GM10248 (cell line): ENCODE measurements at regions not wholly inside any gene's neighbourhood (a gene's known extent, or its start where the extent isn't known, plus 50 kb on each side); places are given as distances from the start of the nearest gene placed in this dataset.

Experiments used
- CTCF ChIA-PET: fragments of 300-600 bp; sonication (Branson Sonifier 250); formaldehyde crosslinking; extraction: SDS; loops from one replicate; lab custom pipeline; 2021; ENCODE audit warnings: antibody characterized with exemption; lab: Yijun Ruan, JAX
- POLR2A ChIA-PET: fragments of 350-650 bp; sonication (Branson Sonifier 250); formaldehyde crosslinking; extraction: SDS; loops from one replicate; lab custom pipeline; 2020; ENCODE audit warnings: antibody characterized with exemption; lab: Yijun Ruan, JAX
- DNase-seq: peaks from one replicate; pipeline ENCODE4 v3.0.0; 2012; ENCODE audit errors: extremely low spot score
- TF ChIP-seq, protein P1 (sequence below): IDR thresholded peaks from 2 replicates; pipeline ENCODE4 v1.5.1; 2012; ENCODE audit warnings: mild to moderate bottlenecking, low read depth; ENCODE audit errors: extremely low read depth, missing control alignments, control extremely low read depth

DNA sequence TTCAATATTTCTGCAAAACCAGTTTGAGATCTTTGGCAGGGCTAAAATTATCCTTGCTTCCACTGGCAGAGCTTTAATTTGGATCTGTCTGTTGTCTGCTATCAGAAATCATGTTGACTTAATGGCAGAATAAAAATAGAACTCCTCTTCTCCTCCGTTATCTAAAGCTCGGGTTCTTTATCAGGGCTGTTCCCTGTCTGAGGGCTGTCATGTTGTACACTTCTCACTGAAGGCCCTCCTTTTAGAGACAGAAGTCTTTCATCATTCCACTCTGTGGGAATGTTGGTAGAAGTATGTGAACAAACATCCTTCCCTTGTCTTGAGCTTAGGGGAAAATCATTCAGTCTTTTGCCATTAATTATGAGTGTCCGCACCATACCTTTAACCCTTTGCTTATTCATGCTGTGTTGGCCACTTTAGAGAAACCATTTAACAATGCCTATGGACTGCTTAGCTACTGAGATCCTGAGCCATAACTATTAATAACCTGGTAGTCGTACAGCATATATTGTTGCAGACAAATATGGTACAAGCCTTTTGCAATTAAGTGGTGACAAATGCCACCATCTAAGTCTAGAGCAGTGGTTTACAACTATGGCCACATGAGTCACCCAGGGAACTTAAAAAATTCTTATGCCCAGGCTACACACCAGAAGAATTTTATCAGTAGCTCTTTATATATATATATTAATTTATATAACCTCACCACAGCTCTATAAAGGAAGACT is 226.0 kb upstream of the TPM1 start:
- DNase-seq: no peak
- POLR2A ChIA-PET: no interaction called here
- TF ChIP-seq, protein P1, sequence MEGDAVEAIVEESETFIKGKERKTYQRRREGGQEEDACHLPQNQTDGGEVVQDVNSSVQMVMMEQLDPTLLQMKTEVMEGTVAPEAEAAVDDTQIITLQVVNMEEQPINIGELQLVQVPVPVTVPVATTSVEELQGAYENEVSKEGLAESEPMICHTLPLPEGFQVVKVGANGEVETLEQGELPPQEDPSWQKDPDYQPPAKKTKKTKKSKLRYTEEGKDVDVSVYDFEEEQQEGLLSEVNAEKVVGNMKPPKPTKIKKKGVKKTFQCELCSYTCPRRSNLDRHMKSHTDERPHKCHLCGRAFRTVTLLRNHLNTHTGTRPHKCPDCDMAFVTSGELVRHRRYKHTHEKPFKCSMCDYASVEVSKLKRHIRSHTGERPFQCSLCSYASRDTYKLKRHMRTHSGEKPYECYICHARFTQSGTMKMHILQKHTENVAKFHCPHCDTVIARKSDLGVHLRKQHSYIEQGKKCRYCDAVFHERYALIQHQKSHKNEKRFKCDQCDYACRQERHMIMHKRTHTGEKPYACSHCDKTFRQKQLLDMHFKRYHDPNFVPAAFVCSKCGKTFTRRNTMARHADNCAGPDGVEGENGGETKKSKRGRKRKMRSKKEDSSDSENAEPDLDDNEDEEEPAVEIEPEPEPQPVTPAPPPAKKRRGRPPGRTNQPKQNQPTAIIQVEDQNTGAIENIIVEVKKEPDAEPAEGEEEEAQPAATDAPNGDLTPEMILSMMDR: no peak
- CTCF ChIA-PET: interaction anchor here (1.4 kb wide), 1 partner anchor 10 kb away, joined by 4 read pairs; no protein-coding TSS in a partner anchor

- ChIA-PET POLR2A (no interaction called here), CTCF (no interaction called here)
- no peak for DNase-seq
- TF ChIP-seq, protein P1: no peak
Observed at GRCh38 chr15:62818691-62819090, 223.9 kb upstream of the TPM1 start.

DNA sequence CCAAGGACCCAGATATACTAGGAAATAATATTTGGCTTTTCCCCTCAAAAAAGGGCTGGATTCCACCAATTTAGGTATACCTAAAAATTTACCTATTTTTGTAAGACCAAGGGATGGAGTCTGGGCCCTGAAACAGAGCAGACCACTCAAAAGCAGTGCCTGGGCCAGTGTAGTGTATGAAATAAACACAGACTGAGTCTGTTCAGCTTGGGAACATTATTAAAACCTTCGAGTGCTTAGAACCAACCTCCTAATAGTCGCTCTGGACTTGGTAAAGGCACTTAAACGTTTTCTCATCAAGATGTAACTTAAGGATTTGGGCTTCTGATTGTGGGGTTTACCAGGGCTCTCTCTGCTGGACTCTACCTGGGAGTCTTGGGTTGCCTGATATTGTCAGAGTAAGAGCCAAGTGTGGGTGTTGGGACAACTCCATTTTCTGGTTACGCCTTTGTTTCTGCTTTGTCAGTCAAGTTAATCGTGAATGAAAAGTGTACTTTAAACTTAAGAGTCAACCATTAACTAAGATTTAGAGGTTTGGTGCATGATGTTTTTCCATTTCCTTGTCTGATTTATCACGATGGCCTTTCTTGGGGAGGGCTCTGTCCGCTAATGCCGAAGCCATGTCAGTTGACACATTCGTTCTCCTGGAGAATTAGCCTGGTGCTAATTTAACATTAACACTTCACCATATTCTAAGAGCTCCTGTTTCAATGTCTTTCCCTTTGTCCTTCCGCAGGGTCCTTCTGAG is 221.0 kb upstream of the TPM1 start:
- no peak for DNase-seq

DNA sequence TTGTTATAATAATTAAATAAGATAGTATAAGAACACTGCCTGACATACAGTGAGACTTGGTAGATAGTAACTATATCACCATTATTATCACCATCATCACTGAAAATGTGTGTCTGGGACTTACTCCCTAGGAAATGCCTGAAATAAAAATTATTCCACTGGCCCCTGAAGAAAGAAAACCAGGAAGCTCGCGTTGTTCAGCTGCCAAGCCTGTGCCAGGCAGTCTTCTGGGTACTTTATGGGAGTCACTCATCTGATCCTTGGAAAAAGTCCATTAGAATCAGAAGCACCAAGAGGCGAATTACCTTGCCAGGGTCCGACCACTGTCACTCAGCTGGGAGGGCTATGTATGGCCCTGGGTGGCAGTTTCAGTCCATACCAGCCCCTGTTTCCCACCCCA is 220.3 kb upstream of the TPM1 start:
- ChIA-PET POLR2A (no interaction called here), CTCF (no interaction called here)
- TF ChIP-seq, protein P1: no peak
- no peak for DNase-seq

More for the DNA sequence above, 221.0 kb upstream of the TPM1 start:
- CTCF ChIA-PET: no interaction called here
- POLR2A ChIA-PET: no interaction called here
- TF ChIP-seq, protein P1: no peak

DNA sequence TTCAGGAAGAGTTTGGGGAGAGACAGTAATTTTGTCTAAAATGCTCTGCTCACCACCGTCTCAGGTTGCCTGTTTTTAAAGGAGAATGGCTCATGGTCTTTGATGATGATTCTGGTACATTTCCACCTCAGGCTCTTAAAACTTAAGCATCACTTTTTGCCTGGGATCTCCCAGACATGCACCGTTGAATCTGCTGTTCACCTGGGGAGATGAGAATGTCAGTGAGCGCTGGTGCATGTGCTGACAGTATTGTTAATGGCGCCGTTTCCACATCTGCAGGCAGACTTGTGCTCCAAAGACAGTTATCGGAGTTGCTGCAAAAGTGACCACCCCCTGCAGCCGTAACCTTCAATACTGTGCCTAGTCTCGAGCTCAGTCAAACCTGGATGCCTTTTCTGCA is 219.0 kb upstream of the TPM1 start:
- DNase-seq: no peak
- POLR2A ChIA-PET: no interaction called here
- TF ChIP-seq, protein P1: no peak
- CTCF ChIA-PET: no interaction called here

DNA sequence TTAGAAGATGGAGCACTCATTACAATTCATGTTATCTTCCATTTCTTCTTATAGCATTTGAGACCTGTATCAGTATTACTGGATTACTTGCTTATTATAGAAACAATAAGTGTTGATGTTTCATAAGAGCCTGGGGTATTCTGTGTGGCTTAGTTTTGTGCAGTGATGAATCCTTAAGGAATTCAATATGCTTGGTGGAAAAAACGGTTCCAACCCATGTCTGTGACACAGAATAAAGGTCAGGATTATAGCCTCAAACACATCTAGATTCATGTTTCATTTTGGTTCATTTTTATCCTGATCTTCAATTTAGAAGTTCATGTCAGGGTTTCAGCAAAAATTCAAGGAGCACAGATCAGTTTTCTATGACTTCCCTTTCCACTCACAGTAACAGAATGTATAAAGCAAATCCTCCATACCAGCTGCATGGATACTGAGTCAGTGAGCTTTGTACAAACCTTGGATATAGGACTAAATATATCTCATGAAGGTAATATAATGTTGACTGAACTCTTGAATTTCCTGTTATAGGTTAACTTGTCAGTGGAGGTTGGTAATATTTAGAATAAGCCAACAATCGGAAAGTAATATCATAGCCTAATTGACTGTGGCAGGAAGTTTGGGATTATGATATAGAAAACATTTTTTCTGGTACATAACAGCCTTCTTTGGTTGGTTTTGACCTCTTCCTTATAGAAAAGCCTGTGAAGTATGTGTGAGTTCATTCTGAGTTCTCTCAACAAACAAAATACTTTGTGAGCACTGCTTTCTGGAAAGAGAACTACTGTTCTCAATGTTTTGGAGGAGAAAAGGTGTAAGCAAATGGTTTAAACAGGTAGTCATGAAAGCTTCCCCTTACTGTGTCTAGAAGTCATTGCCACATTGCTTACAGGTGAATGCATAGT is 218.2 kb upstream of the TPM1 start:
- ChIA-PET POLR2A (no interaction called here), CTCF (no interaction called here)
- no peak for DNase-seq
- TF ChIP-seq, protein P1: no peak
